ENCODE measurements at regions not wholly inside any gene's neighbourhood (a gene's known extent, or its start where the extent isn't known, plus 50 kb on each side); places are given as distances from the start of the nearest gene placed in this dataset.

GRCh38 chrX:40385256-40385655 lies 195.5 kb upstream of the ATP6AP2 start:
- H3K4me1 Mint-ChIP-seq = peaks cover 17% of the 10 kb centered on the region
- no peak overlapping the region for H3K27ac Mint-ChIP-seq
- DNase-seq = no peak
- peaks cover 2% of the 10 kb centered on the region for H3K27me3 Mint-ChIP-seq (ENCODE audit: low read depth, poor library complexity)
- H3K36me3 Mint-ChIP-seq (ENCODE audit: low read depth) = no peaks in the 10 kb centered on the region
- no peak for TF ChIP-seq CTCF (IDR thresholded peaks at IDR 0.05)
- H3K9me3 Mint-ChIP-seq = peaks cover 30% of the 10 kb centered on the region
- no peak overlapping the region for H3K4me3 Mint-ChIP-seq

- Mint-ChIP-seq H3K36me3 (ENCODE audit: low read depth) (no peaks in the 10 kb centered on the region), H3K9me3 (peaks cover 29% of the 10 kb centered on the region), H3K27ac (peak overlapping the region; percentile 14), H3K4me3 (no peak overlapping the region), H3K27me3 (ENCODE audit: low read depth, poor library complexity) (peaks cover 8% of the 10 kb centered on the region), H3K4me1 (peaks cover 27% of the 10 kb centered on the region)
- TF ChIP-seq CTCF (IDR thresholded peaks at IDR 0.05) = no peak
- DNase-seq = no peak
Measured at GRCh38 chrX:40383969-40384368, 196.8 kb upstream of the ATP6AP2 start.

- Mint-ChIP-seq H3K4me1 (peaks cover 27% of the 10 kb centered on the region), H3K27ac (no peak overlapping the region), H3K27me3 (ENCODE audit: low read depth, poor library complexity) (peaks cover 10% of the 10 kb centered on the region), H3K9me3 (peaks cover 34% of the 10 kb centered on the region), H3K4me3 (no peak overlapping the region), H3K36me3 (ENCODE audit: low read depth) (no peaks in the 10 kb centered on the region)
- TF ChIP-seq CTCF (IDR thresholded peaks at IDR 0.05) = no peak
- no peak for DNase-seq
Measured at GRCh38 chrX:40383360-40383759, 197.4 kb upstream of the ATP6AP2 start.

- H3K4me3 Mint-ChIP-seq = no peak overlapping the region
- H3K27ac Mint-ChIP-seq = no peak overlapping the region
- DNase-seq = no peak
Measured at GRCh38 chrX:40380655-40381488, 199.9 kb upstream of the ATP6AP2 start.

GRCh38 chrX:40377684-40378083 lies 203.1 kb upstream of the ATP6AP2 start:
- peaks cover 29% of the 10 kb centered on the region for H3K9me3 Mint-ChIP-seq
- H3K36me3 Mint-ChIP-seq (ENCODE audit: low read depth) = no peaks in the 10 kb centered on the region
- DNase-seq = no peak
- peaks cover 14% of the 10 kb centered on the region for H3K27me3 Mint-ChIP-seq (ENCODE audit: low read depth, poor library complexity)
- peaks cover 24% of the 10 kb centered on the region for H3K4me1 Mint-ChIP-seq
- no peak overlapping the region for H3K4me3 Mint-ChIP-seq
- H3K27ac Mint-ChIP-seq = no peak overlapping the region
- TF ChIP-seq CTCF (IDR thresholded peaks at IDR 0.05) = no peak

More at GRCh38 chrX:40380655-40381488, 199.9 kb upstream of the ATP6AP2 start:
- peaks cover 29% of the 10 kb centered on the region for H3K9me3 Mint-ChIP-seq
- TF ChIP-seq CTCF (IDR thresholded peaks at IDR 0.05) = no peak
- H3K27me3 Mint-ChIP-seq (ENCODE audit: low read depth, poor library complexity) = peaks cover 10% of the 10 kb centered on the region
- no peaks in the 10 kb centered on the region for H3K36me3 Mint-ChIP-seq (ENCODE audit: low read depth)
- peaks cover 24% of the 10 kb centered on the region for H3K4me1 Mint-ChIP-seq

GRCh38 chrX:40374486-40374885 lies 206.3 kb upstream of the ATP6AP2 start:
- no peak for DNase-seq
- Mint-ChIP-seq H3K4me1 (peaks cover 2% of the 10 kb centered on the region), H3K4me3 (no peak overlapping the region), H3K36me3 (ENCODE audit: low read depth) (no peaks in the 10 kb centered on the region), H3K27me3 (ENCODE audit: low read depth, poor library complexity) (peaks cover 7% of the 10 kb centered on the region), H3K27ac (no peak overlapping the region), H3K9me3 (peaks cover 37% of the 10 kb centered on the region)
- no peak for TF ChIP-seq CTCF (IDR thresholded peaks at IDR 0.05)

All from nephron progenitor cell (in vitro differentiated cells).